ENCODE measurements at regions not wholly inside any gene's neighbourhood (a gene's known extent, or its start where the extent isn't known, plus 50 kb on each side); places are given as distances from the start of the nearest gene placed in this dataset.

- TF ChIP-seq, protein P1, sequence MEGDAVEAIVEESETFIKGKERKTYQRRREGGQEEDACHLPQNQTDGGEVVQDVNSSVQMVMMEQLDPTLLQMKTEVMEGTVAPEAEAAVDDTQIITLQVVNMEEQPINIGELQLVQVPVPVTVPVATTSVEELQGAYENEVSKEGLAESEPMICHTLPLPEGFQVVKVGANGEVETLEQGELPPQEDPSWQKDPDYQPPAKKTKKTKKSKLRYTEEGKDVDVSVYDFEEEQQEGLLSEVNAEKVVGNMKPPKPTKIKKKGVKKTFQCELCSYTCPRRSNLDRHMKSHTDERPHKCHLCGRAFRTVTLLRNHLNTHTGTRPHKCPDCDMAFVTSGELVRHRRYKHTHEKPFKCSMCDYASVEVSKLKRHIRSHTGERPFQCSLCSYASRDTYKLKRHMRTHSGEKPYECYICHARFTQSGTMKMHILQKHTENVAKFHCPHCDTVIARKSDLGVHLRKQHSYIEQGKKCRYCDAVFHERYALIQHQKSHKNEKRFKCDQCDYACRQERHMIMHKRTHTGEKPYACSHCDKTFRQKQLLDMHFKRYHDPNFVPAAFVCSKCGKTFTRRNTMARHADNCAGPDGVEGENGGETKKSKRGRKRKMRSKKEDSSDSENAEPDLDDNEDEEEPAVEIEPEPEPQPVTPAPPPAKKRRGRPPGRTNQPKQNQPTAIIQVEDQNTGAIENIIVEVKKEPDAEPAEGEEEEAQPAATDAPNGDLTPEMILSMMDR (conservative IDR thresholded peaks at IDR 0.05) = no peak
- TF ChIP-seq ZFX (IDR thresholded peaks at IDR 0.05) = no peak
These were observed 105.1 kb upstream of the TNRC6C start for GRCh38 chr17:77853191-77853977.

Measured in C4-2B (cell line).